ENCODE measurements at regions not wholly inside any gene's neighbourhood (a gene's known extent, or its start where the extent isn't known, plus 50 kb on each side); places are given as distances from the start of the nearest gene placed in this dataset.

DNA sequence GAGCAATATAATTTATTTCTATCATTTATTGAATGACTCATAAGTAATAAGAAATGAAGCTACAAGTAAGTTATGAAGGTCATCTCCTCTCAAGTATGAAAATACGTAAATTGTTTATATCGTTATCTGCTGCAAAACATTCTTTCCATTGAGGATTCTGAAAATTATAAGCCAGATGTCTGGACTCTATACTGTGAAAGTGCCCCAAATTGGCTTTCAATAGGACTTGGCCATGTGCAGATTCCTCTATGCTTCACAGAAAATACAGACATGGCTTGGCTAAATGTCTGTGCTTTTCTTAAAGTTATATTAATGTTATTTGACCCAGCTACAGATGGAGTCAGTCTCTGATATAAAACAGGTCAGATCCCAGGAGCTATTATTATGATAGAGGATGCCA is 2109.9 kb upstream of the AGA start:
- Histone ChIP-seq H3K4me3 (ENCODE audit: insufficient read depth in 1 of 2, low read depth in 1 of 2, low read length in 2 of 2) (no peak overlapping the region), H3K36me3 (ENCODE audit: control insufficient read depth in 1 of 2, insufficient read depth in 2 of 2, low read depth in 1 of 2, low read length in 2 of 2) (no peaks in the 10 kb centered on the region)

DNA sequence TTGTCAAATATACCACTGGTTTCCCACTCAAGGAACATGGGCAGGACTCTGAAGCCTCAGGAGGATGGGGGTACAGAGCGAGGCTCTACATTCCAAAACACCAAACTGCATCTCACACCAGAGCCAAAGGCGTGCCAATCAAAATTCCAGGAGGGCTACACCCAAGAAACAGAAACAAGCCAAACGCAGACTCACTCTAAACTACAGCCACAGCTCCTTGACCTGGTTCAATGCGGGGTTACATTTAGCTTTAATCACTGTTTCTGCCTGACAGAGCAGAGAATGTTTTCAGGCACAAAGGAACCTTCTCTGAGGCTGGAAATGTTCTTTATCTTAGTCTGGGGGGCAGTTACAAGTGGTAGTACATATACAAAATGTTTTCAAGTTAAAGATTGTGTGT is 2121.5 kb upstream of the AGA start:
- Histone ChIP-seq H3K9ac (ENCODE audit: low read length) (no peak overlapping the region), H3K4me1 (ENCODE audit: control insufficient read depth, insufficient read depth, low read depth, low read length) (no peaks in the 10 kb centered on the region), H3K18ac (ENCODE audit: low read depth in 1 of 2, low read length in 2 of 2) (peak overlapping the region in 1 of 2 experiments; percentile 34), H4K8ac (ENCODE audit: low read length) (peak overlapping the region; percentile 60), H2BK120ac (ENCODE audit: low read depth, low read length) (no peak overlapping the region), H3K9me3 (ENCODE audit: control insufficient read depth, low read length) (peaks cover 32% of the 10 kb centered on the region), H3K27ac (ENCODE audit: low read length, poor library complexity, severe bottlenecking) (no peak overlapping the region), H2AK5ac (ENCODE audit: low read length, severe bottlenecking) (no peak overlapping the region), H3K27me3 (ENCODE audit: control insufficient read depth in 1 of 2, insufficient read depth in 1 of 2, low read length in 2 of 2) (no peaks in the 10 kb centered on the region), H3K14ac (ENCODE audit: low read length in 2 of 2) (no peak overlapping the region), H3K4ac (ENCODE audit: low read depth in 1 of 2, low read length in 2 of 2) (no peak overlapping the region), H3K4me2 (ENCODE audit: low read length, poor library complexity, severe bottlenecking) (no peak overlapping the region), H3K23ac (ENCODE audit: low read length in 2 of 2) (no peak overlapping the region), H2BK5ac (ENCODE audit: low read depth, low read length, poor library complexity, severe bottlenecking) (no peak overlapping the region), H3K79me1 (replicated peaks; ENCODE audit: low read length, poor library complexity, severe bottlenecking) (no peaks in the 10 kb centered on the region), H2BK15ac (ENCODE audit: low read depth, poor library complexity, severe bottlenecking) (no peak overlapping the region), H2AFZ (ENCODE audit: low read depth, low read length) (no peak overlapping the region), H3K4me3 (ENCODE audit: insufficient read depth in 1 of 2, low read depth in 1 of 2, low read length in 2 of 2) (no peak overlapping the region), H4K91ac (ENCODE audit: low read length) (no peak overlapping the region), H2BK12ac (ENCODE audit: low read length in 2 of 2) (no peak overlapping the region), H3K36me3 (ENCODE audit: control insufficient read depth in 1 of 2, insufficient read depth in 2 of 2, low read depth in 1 of 2, low read length in 2 of 2) (no peaks in the 10 kb centered on the region)
- WGBS = 88% methylated on average over 4 of the region's 4 CpGs
- no peak for DNase-seq

More for the DNA sequence above, 2109.9 kb upstream of the AGA start:
- no peak overlapping the region for H2BK12ac ChIP-seq (ENCODE audit: low read length in 2 of 2)
- H2BK15ac ChIP-seq (ENCODE audit: low read depth, poor library complexity, severe bottlenecking) = no peak overlapping the region
- no peaks in the 10 kb centered on the region for H3K79me1 ChIP-seq (replicated peaks; ENCODE audit: low read length, poor library complexity, severe bottlenecking)
- H3K4me2 ChIP-seq (ENCODE audit: low read length, poor library complexity, severe bottlenecking) = no peak overlapping the region
- H3K4me1 ChIP-seq (ENCODE audit: control insufficient read depth, insufficient read depth, low read depth, low read length) = no peaks in the 10 kb centered on the region
- no peak overlapping the region for H2AFZ ChIP-seq (ENCODE audit: low read depth, low read length)
- H2BK120ac ChIP-seq (ENCODE audit: low read depth, low read length) = no peak overlapping the region
- no peak overlapping the region for H2AK5ac ChIP-seq (ENCODE audit: low read length, severe bottlenecking)
- no peaks in the 10 kb centered on the region for H3K27me3 ChIP-seq (ENCODE audit: control insufficient read depth in 1 of 2, insufficient read depth in 1 of 2, low read length in 2 of 2)
- no peak overlapping the region for H3K4ac ChIP-seq (ENCODE audit: low read depth in 1 of 2, low read length in 2 of 2)
- no peak overlapping the region for H4K8ac ChIP-seq (ENCODE audit: low read length)
- H2BK5ac ChIP-seq (ENCODE audit: low read depth, low read length, poor library complexity, severe bottlenecking) = no peak overlapping the region
- WGBS = 93% methylated on average over 2 of the region's 2 CpGs
- peaks cover 15% of the 10 kb centered on the region for H3K9me3 ChIP-seq (ENCODE audit: control insufficient read depth, low read length)
- no peak overlapping the region for H3K18ac ChIP-seq (ENCODE audit: low read depth in 1 of 2, low read length in 2 of 2)
- H4K91ac ChIP-seq (ENCODE audit: low read length) = no peak overlapping the region
- H3K9ac ChIP-seq (ENCODE audit: low read length) = no peak overlapping the region
- H3K23ac ChIP-seq (ENCODE audit: low read length in 2 of 2) = no peak overlapping the region
- H3K14ac ChIP-seq (ENCODE audit: low read length in 2 of 2) = no peak overlapping the region
- no peak overlapping the region for H3K27ac ChIP-seq (ENCODE audit: low read length, poor library complexity, severe bottlenecking)
- DNase-seq = no peak

DNA sequence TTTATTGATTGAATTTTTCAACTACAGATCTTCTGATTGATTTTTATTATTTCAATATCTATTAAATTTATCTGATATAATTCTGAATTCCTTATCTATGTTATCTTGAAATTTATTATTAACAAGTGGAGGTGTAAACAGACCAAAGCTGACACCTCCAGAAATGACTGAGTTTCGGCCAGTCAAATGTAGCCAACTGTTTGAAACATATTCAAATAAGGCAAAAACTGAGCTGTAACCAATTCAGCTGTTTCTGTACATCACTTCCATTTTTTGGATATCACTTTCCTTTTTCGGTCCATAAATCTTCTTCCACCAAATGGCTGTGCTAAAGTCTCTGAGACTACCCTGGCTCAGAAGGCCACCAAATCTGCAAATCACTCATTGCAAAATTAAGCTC is 2127.3 kb upstream of the AGA start:
- no peak for DNase-seq
- Histone ChIP-seq H3K4me3 (ENCODE audit: insufficient read depth in 1 of 2, low read depth in 1 of 2, low read length in 2 of 2) (no peak overlapping the region), H2BK5ac (ENCODE audit: low read depth, low read length, poor library complexity, severe bottlenecking) (no peak overlapping the region), H2BK15ac (ENCODE audit: low read depth, poor library complexity, severe bottlenecking) (no peak overlapping the region), H3K27ac (ENCODE audit: low read length, poor library complexity, severe bottlenecking) (no peak overlapping the region), H4K91ac (ENCODE audit: low read length) (no peak overlapping the region), H3K23ac (ENCODE audit: low read length in 2 of 2) (no peak overlapping the region), H2AK5ac (ENCODE audit: low read length, severe bottlenecking) (no peak overlapping the region), H3K9ac (ENCODE audit: low read length) (no peak overlapping the region), H3K4ac (ENCODE audit: low read depth in 1 of 2, low read length in 2 of 2) (no peak overlapping the region), H3K79me1 (replicated peaks; ENCODE audit: low read length, poor library complexity, severe bottlenecking) (no peaks in the 10 kb centered on the region), H3K36me3 (ENCODE audit: control insufficient read depth in 1 of 2, insufficient read depth in 2 of 2, low read depth in 1 of 2, low read length in 2 of 2) (no peaks in the 10 kb centered on the region), H3K27me3 (ENCODE audit: control insufficient read depth in 1 of 2, insufficient read depth in 1 of 2, low read length in 2 of 2) (no peaks in the 10 kb centered on the region), H2BK120ac (ENCODE audit: low read depth, low read length) (no peak overlapping the region), H2AFZ (ENCODE audit: low read depth, low read length) (no peak overlapping the region), H3K9me3 (ENCODE audit: control insufficient read depth, low read length) (peaks cover 55% of the 10 kb centered on the region), H4K8ac (ENCODE audit: low read length) (no peak overlapping the region), H2BK12ac (ENCODE audit: low read length in 2 of 2) (no peak overlapping the region), H3K14ac (ENCODE audit: low read length in 2 of 2) (no peak overlapping the region), H3K4me2 (ENCODE audit: low read length, poor library complexity, severe bottlenecking) (no peak overlapping the region), H3K4me1 (ENCODE audit: control insufficient read depth, insufficient read depth, low read depth, low read length) (no peaks in the 10 kb centered on the region), H3K18ac (ENCODE audit: low read depth in 1 of 2, low read length in 2 of 2) (no peak overlapping the region)
- WGBS = 48% methylated on average over 2 of the region's 2 CpGs

DNA sequence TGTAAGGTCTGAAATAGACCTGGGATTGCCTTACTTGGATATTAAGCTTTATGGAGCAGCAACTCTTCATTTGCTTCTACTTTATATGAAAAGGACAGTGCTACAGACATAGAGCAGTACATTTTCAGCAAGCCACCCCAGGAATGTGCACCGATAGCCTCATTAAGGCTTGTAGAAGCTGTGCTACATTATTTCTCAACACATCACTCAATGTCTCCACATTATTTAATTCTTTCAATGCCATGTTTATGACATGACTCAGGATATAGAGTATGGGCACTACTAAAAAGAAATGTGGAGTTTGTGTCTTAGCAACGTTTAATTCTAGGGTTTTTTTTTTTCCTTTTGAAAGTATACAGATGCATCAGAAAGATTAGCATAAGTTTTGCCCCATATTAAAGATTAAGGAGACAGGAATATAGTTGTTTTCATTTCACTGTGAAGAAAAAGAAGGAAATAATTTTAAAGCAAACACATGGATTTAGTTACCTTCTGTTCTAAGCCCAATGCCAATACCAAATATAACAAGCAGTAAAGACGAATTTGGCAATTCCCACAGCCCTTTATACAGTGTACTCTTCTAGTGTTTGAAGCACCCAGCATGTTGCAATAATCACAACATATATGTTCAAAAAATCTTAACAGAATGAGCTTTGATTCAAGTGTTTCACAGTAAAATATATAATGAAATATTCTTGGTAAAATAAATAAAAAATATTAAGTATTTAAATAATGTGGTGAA is 2140.1 kb upstream of the AGA start:
- H3K4me1 ChIP-seq (ENCODE audit: control insufficient read depth, insufficient read depth, low read depth, low read length) = no peaks in the 10 kb centered on the region
- H3K23ac ChIP-seq (ENCODE audit: low read length in 2 of 2) = no peak overlapping the region
- H3K79me1 ChIP-seq (replicated peaks; ENCODE audit: low read length, poor library complexity, severe bottlenecking) = no peaks in the 10 kb centered on the region
- 84% methylated on average over 3 of the region's 3 CpGs for WGBS
- no peak overlapping the region for H3K4me3 ChIP-seq (ENCODE audit: insufficient read depth in 1 of 2, low read depth in 1 of 2, low read length in 2 of 2)
- H2BK12ac ChIP-seq (ENCODE audit: low read length in 2 of 2) = no peak overlapping the region
- no peaks in the 10 kb centered on the region for H3K36me3 ChIP-seq (ENCODE audit: control insufficient read depth in 1 of 2, insufficient read depth in 2 of 2, low read depth in 1 of 2, low read length in 2 of 2)
- no peak overlapping the region for H3K27ac ChIP-seq (ENCODE audit: low read length, poor library complexity, severe bottlenecking)
- H3K14ac ChIP-seq (ENCODE audit: low read length in 2 of 2) = no peak overlapping the region
- no peak overlapping the region for H3K4ac ChIP-seq (ENCODE audit: low read depth in 1 of 2, low read length in 2 of 2)
- no peak overlapping the region for H4K91ac ChIP-seq (ENCODE audit: low read length)
- H2AFZ ChIP-seq (ENCODE audit: low read depth, low read length) = no peak overlapping the region
- no peak overlapping the region for H3K9ac ChIP-seq (ENCODE audit: low read length)
- no peak overlapping the region for H4K8ac ChIP-seq (ENCODE audit: low read length)
- no peaks in the 10 kb centered on the region for H3K27me3 ChIP-seq (ENCODE audit: control insufficient read depth in 1 of 2, insufficient read depth in 1 of 2, low read length in 2 of 2)
- H2AK5ac ChIP-seq (ENCODE audit: low read length, severe bottlenecking) = no peak overlapping the region
- no peak overlapping the region for H2BK15ac ChIP-seq (ENCODE audit: low read depth, poor library complexity, severe bottlenecking)
- H3K9me3 ChIP-seq (ENCODE audit: control insufficient read depth, low read length) = peaks cover 23% of the 10 kb centered on the region
- H2BK120ac ChIP-seq (ENCODE audit: low read depth, low read length) = no peak overlapping the region
- H2BK5ac ChIP-seq (ENCODE audit: low read depth, low read length, poor library complexity, severe bottlenecking) = no peak overlapping the region
- no peak overlapping the region for H3K18ac ChIP-seq (ENCODE audit: low read depth in 1 of 2, low read length in 2 of 2)
- no peak for DNase-seq
- no peak overlapping the region for H3K4me2 ChIP-seq (ENCODE audit: low read length, poor library complexity, severe bottlenecking)

All from mesenchymal stem cell (in vitro differentiated cells and primary cell).